ENCODE measurements at regions not wholly inside any gene's neighbourhood (a gene's known extent, or its start where the extent isn't known, plus 50 kb on each side); places are given as distances from the start of the nearest gene placed in this dataset.

DNA sequence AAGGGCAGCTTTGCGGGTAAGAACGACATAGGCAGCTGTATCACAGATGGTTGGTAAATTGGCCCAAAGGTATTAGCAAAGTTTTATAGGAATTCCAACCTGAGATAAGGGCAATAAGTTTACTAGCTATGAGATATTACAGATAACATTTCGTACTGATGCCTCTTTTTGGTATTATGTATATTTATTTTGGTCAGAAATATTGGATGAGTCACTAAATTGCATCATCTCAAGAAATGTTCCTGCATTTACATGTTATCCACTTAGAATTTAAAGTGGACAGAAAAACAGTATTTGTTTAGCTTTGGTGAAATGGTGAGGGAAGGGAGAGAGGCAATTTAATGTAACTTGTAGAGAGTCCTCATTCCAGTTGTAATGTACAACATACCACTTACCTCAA lies 65.1 kb upstream of the PZP start:
- Mint-ChIP-seq H3K4me1 (no peaks in the 10 kb centered on the region), H3K27me3 (peaks cover 58% of the 10 kb centered on the region), H3K36me3 (ENCODE audit: low read depth) (peaks cover 3% of the 10 kb centered on the region), H3K27ac (no peak overlapping the region), H3K4me3 (no peak overlapping the region)
- H3K9me3 ChIP-seq (ENCODE audit: control insufficient read depth, low read length, poor library complexity, severe bottlenecking) = no peaks in the 10 kb centered on the region
- ATAC-seq (no peak), DNase-seq (no peak)

- Mint-ChIP-seq H3K27ac (no peak overlapping the region), H3K27me3 (peaks cover 51% of the 10 kb centered on the region), H3K4me3 (no peak overlapping the region), H3K4me1 (no peaks in the 10 kb centered on the region), H3K36me3 (ENCODE audit: low read depth) (peaks cover 3% of the 10 kb centered on the region)
- ATAC-seq (no peak), DNase-seq (no peak)
- H3K9me3 ChIP-seq (ENCODE audit: control insufficient read depth, low read length, poor library complexity, severe bottlenecking) = no peaks in the 10 kb centered on the region
Observed at GRCh38 chr12:9271875-9272274, 63.7 kb upstream of the PZP start.

DNA sequence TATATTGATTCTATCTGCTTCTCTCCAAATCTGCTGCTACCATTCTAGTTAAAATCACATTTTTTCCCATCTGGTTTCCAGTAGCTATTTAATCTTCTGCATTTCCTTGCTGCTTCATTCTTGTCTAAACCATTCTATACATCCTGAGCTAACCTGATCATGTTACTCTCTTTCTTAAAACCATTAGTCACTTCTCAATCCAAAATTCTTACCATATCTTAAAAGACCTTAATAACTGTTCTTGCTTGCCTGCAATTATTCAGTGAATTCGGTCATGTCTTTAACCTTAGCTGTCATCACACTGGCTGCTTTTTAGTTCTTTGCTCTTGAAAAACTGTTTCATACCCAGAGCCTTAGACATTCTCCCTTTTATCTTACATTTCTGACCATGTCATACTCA lies 56.4 kb upstream of the PZP start:
- H3K9me3 ChIP-seq (ENCODE audit: control insufficient read depth, low read length, poor library complexity, severe bottlenecking) = no peaks in the 10 kb centered on the region
- ATAC-seq (no peak), DNase-seq (no peak)
- Mint-ChIP-seq H3K4me1 (no peaks in the 10 kb centered on the region), H3K36me3 (ENCODE audit: low read depth) (peaks cover 6% of the 10 kb centered on the region), H3K27me3 (peaks cover 14% of the 10 kb centered on the region), H3K4me3 (no peak overlapping the region), H3K27ac (no peak overlapping the region)

GRCh38 chr12:9260931-9261330 lies 52.7 kb upstream of the PZP start:
- peaks cover 3% of the 10 kb centered on the region for H3K27me3 Mint-ChIP-seq

DNA sequence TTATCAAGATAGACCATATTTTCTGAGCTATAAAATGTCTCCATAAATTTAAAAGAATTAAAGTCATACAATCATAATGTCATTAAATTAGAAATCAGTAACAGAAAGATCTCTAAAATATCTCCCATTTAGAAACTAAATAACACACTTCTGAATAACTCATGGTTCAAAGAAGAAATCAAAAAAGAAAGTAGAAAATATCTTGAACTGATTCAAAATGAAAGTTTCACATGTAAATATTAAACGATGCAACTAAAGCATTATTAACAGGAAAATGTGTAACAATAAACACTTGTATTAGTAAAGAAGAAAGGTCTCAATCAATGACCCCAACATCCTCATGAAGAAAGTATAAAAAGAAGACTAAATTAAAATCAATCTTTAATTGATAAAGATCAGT lies 50.5 kb upstream of the PZP start:
- Mint-ChIP-seq H3K27ac (no peak overlapping the region), H3K36me3 (ENCODE audit: low read depth) (no peaks in the 10 kb centered on the region), H3K27me3 (no peaks in the 10 kb centered on the region), H3K4me1 (no peaks in the 10 kb centered on the region), H3K4me3 (no peak overlapping the region)
- no peak for DNase-seq
- no peak for ATAC-seq
- no peaks in the 10 kb centered on the region for H3K9me3 ChIP-seq (ENCODE audit: control insufficient read depth, low read length, poor library complexity, severe bottlenecking)

More at GRCh38 chr12:9260931-9261330, 52.7 kb upstream of the PZP start:
- Mint-ChIP-seq H3K27ac (no peak overlapping the region), H3K4me1 (no peaks in the 10 kb centered on the region), H3K4me3 (no peak overlapping the region), H3K36me3 (ENCODE audit: low read depth) (peaks cover 6% of the 10 kb centered on the region)
- ATAC-seq (no peak), DNase-seq (no peak)
- no peaks in the 10 kb centered on the region for H3K9me3 ChIP-seq (ENCODE audit: control insufficient read depth, low read length, poor library complexity, severe bottlenecking)
